ENCODE measurements at regions not wholly inside any gene's neighbourhood (a gene's known extent, or its start where the extent isn't known, plus 50 kb on each side); places are given as distances from the start of the nearest gene placed in this dataset.

DNA sequence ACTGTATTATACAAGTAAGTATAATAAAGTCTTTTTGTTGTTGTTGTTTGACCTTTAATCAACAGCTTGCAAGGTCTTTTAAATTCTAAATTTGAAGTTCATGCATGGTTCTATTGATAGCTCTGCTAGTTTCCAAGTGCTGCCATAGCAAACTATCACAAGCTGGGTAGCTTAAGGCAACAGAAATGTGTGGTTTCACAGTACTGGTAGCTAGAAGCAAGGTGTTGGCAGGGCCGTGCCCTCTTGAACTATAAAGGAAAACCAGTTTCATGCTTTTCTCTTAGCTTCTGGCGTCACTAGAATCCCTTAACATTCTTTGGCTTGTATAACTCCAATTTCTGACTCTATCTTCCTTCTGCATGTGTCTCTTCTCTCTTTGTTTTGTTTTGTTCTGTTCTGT is 1021.9 kb upstream of the AUTS2 start:
- TF ChIP-seq EGR1 (IDR thresholded peaks at IDR 0.05; ENCODE audit: low read depth in 2 of 2) (no peak), RAD21 (IDR thresholded peaks at IDR 0.05) (no peak), GABPA (IDR thresholded peaks at IDR 0.05 in 1 of 2, conservative IDR thresholded peaks at IDR 0.05 in 1 of 2) (no peak), HNF4A (conservative IDR thresholded peaks at IDR 0.05) (no peak), HNF4G (IDR thresholded peaks at IDR 0.05) (no peak), TAF1 (conservative IDR thresholded peaks at IDR 0.05) (no peak), SP1 (IDR thresholded peaks at IDR 0.05) (no peak)
- TF ChIP-seq, protein P1, sequence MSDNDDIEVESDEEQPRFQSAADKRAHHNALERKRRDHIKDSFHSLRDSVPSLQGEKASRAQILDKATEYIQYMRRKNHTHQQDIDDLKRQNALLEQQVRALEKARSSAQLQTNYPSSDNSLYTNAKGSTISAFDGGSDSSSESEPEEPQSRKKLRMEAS (IDR thresholded peaks at IDR 0.05) = no peak
- TF ChIP-seq, protein P2, sequence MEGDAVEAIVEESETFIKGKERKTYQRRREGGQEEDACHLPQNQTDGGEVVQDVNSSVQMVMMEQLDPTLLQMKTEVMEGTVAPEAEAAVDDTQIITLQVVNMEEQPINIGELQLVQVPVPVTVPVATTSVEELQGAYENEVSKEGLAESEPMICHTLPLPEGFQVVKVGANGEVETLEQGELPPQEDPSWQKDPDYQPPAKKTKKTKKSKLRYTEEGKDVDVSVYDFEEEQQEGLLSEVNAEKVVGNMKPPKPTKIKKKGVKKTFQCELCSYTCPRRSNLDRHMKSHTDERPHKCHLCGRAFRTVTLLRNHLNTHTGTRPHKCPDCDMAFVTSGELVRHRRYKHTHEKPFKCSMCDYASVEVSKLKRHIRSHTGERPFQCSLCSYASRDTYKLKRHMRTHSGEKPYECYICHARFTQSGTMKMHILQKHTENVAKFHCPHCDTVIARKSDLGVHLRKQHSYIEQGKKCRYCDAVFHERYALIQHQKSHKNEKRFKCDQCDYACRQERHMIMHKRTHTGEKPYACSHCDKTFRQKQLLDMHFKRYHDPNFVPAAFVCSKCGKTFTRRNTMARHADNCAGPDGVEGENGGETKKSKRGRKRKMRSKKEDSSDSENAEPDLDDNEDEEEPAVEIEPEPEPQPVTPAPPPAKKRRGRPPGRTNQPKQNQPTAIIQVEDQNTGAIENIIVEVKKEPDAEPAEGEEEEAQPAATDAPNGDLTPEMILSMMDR (IDR thresholded peaks at IDR 0.05; ENCODE audit: low read depth, low read length, missing input control) = no peak
- TF ChIP-seq, protein P3, sequence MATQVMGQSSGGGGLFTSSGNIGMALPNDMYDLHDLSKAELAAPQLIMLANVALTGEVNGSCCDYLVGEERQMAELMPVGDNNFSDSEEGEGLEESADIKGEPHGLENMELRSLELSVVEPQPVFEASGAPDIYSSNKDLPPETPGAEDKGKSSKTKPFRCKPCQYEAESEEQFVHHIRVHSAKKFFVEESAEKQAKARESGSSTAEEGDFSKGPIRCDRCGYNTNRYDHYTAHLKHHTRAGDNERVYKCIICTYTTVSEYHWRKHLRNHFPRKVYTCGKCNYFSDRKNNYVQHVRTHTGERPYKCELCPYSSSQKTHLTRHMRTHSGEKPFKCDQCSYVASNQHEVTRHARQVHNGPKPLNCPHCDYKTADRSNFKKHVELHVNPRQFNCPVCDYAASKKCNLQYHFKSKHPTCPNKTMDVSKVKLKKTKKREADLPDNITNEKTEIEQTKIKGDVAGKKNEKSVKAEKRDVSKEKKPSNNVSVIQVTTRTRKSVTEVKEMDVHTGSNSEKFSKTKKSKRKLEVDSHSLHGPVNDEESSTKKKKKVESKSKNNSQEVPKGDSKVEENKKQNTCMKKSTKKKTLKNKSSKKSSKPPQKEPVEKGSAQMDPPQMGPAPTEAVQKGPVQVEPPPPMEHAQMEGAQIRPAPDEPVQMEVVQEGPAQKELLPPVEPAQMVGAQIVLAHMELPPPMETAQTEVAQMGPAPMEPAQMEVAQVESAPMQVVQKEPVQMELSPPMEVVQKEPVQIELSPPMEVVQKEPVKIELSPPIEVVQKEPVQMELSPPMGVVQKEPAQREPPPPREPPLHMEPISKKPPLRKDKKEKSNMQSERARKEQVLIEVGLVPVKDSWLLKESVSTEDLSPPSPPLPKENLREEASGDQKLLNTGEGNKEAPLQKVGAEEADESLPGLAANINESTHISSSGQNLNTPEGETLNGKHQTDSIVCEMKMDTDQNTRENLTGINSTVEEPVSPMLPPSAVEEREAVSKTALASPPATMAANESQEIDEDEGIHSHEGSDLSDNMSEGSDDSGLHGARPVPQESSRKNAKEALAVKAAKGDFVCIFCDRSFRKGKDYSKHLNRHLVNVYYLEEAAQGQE (IDR thresholded peaks at IDR 0.05) = no peak
- TF ChIP-seq, protein P4, sequence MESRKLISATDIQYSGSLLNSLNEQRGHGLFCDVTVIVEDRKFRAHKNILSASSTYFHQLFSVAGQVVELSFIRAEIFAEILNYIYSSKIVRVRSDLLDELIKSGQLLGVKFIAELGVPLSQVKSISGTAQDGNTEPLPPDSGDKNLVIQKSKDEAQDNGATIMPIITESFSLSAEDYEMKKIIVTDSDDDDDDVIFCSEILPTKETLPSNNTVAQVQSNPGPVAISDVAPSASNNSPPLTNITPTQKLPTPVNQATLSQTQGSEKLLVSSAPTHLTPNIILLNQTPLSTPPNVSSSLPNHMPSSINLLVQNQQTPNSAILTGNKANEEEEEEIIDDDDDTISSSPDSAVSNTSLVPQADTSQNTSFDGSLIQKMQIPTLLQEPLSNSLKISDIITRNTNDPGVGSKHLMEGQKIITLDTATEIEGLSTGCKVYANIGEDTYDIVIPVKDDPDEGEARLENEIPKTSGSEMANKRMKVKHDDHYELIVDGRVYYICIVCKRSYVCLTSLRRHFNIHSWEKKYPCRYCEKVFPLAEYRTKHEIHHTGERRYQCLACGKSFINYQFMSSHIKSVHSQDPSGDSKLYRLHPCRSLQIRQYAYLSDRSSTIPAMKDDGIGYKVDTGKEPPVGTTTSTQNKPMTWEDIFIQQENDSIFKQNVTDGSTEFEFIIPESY (IDR thresholded peaks at IDR 0.05) = no peak
- TF ChIP-seq, protein P5, sequence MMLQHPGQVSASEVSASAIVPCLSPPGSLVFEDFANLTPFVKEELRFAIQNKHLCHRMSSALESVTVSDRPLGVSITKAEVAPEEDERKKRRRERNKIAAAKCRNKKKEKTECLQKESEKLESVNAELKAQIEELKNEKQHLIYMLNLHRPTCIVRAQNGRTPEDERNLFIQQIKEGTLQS (IDR thresholded peaks at IDR 0.05) = no peak
